B cell (primary cell): ENCODE measurements at regions not wholly inside any gene's neighbourhood (a gene's known extent, or its start where the extent isn't known, plus 50 kb on each side); places are given as distances from the start of the nearest gene placed in this dataset.

ENCODE experiments used
- ATAC-seq: fragments of 200-7000 bp; cut with Tn5 transposase; one replicate; pipeline ENCODE4 v1.10.0; 2021; ENCODE audit warnings: low read depth, mild to moderate bottlenecking, moderate number of reproducible peaks, moderate library complexity
- CTCF ChIA-PET: fragments of 350-600 bp; sonication (Branson Sonifier 250); formaldehyde crosslinking; loops from one replicate; lab custom pipeline; 2021; ENCODE audit warnings: antibody characterized with exemption, inconsistent platforms; lab: Charles Lee
- POLR2A ChIA-PET: fragments of 350-600 bp; sonication (Branson Sonifier 250); formaldehyde crosslinking; loops from one replicate; lab custom pipeline; 2021; ENCODE audit warnings: antibody characterized with exemption; lab: Charles Lee
- DNase-seq: peaks from one replicate; pipeline ENCODE4 v3.0.0; 2013
- H2AFZ ChIP-seq: 2 replicates; pipeline ENCODE4 v1.6.1; 2012; ENCODE audit warnings: mild to moderate bottlenecking, low read depth, low read length; ENCODE audit not compliant: insufficient read depth, poor library complexity, severe bottlenecking
- H3K27ac ChIP-seq, 2 donors: 1 replicate in 1 of 2; 2 replicates in 1 of 2; pipeline ENCODE4 v1.5.1; 2012 to 2013; ENCODE audit warnings: low read length in 2 of 2, mild to moderate bottlenecking in 2 of 2, moderate library complexity in 1 of 2
- H3K27me3 ChIP-seq, 4 experiments: fragments of 200-600 bp in 1 of 4; sonication (generic) in 1 of 4; replicated peaks in 1 of 4; 1 replicate in 2 of 4; 2 replicates in 2 of 4; pipeline versions ENCODE4 v1.6.1 to v1.7.0; 2013 to 2016; ENCODE audit warnings: low read length in 3 of 4, mild to moderate bottlenecking in 2 of 4, mixed read lengths in 1 of 4, moderate library complexity in 1 of 4; ENCODE audit not compliant: insufficient read depth in 4 of 4, control insufficient read depth in 3 of 4; ENCODE audit errors: control extremely low read depth in 1 of 4
- H3K36me3 ChIP-seq, 2 experiments: replicated peaks in 1 of 2; 1 replicate in 1 of 2; 2 replicates in 1 of 2; pipeline versions ENCODE4 v1.6.1 to v1.7.1; 2013; ENCODE audit warnings: low read length in 1 of 2; ENCODE audit not compliant: insufficient read depth in 2 of 2, control insufficient read depth in 1 of 2; ENCODE audit errors: control extremely low read depth in 1 of 2, extremely low read depth in 1 of 2
- H3K4me1 ChIP-seq, 2 donors: fragments of 200-600 bp in 1 of 2; sonication (generic) in 1 of 2; 1 replicate in 1 of 2; 2 replicates in 1 of 2; pipeline versions ENCODE4 v1.5.1 to v1.6.1; 2013 to 2017; ENCODE audit warnings: low read length in 2 of 2; ENCODE audit not compliant: control insufficient read depth in 2 of 2, insufficient read depth in 2 of 2
- H3K4me2 ChIP-seq: replicated peaks from 2 replicates; pipeline ENCODE3; 2012; ENCODE audit warnings: mild to moderate bottlenecking, low read depth, low read length; ENCODE audit not compliant: poor library complexity, severe bottlenecking
- H3K4me3 ChIP-seq, 5 experiments: fragments of 200-600 bp in 1 of 5; sonication (generic) in 1 of 5; 1 replicate in 3 of 5; 2 replicates in 2 of 5; pipeline versions ENCODE4 v1.5.1 to v1.7.0; 2011 to 2016; ENCODE audit warnings: low read length in 4 of 5, mild to moderate bottlenecking in 4 of 5, low read depth in 2 of 5, control low read depth in 1 of 5, moderate library complexity in 1 of 5; ENCODE audit not compliant: insufficient read depth in 1 of 5; ENCODE audit errors: control extremely low read depth in 1 of 5, extremely low read depth in 1 of 5
- H3K79me2 ChIP-seq: fragments of 200-600 bp; sonication (generic); one replicate; pipeline ENCODE4 v1.6.0; 2016; ENCODE audit warnings: low read length; ENCODE audit not compliant: control insufficient read depth, insufficient read depth
- H3K9ac ChIP-seq: fragments of 200-600 bp; sonication (generic); 2 replicates; pipeline ENCODE4 v1.6.1; 2017; ENCODE audit warnings: mild to moderate bottlenecking, low read length, moderate library complexity
- H3K9me3 ChIP-seq, 3 donors: one replicate each; pipeline versions ENCODE4 v1.6.1 to v1.7.1; 2013; ENCODE audit warnings: low read length in 2 of 3; ENCODE audit not compliant: control insufficient read depth in 2 of 3, insufficient read depth in 1 of 3; ENCODE audit errors: control extremely low read depth in 1 of 3
- H4K20me1 ChIP-seq: 2 replicates; pipeline ENCODE4 v1.6.0; 2012; ENCODE audit warnings: mild to moderate bottlenecking, low read length; ENCODE audit not compliant: insufficient read depth, control insufficient read depth, poor library complexity, severe bottlenecking
- H3K27ac Mint-ChIP-seq: one replicate; pipeline ENCODE4 v1.8.0; 2021; ENCODE audit warnings: mixed read lengths
- H3K27me3 Mint-ChIP-seq: one replicate; pipeline ENCODE4 v1.8.0; 2021; ENCODE audit warnings: mixed read lengths
- H3K4me1 Mint-ChIP-seq: one replicate; pipeline ENCODE4 v1.8.0; 2021; ENCODE audit warnings: mixed read lengths
- H3K4me3 Mint-ChIP-seq: one replicate; pipeline ENCODE4 v1.8.0; 2021; ENCODE audit warnings: mixed read lengths
- H3K9me3 Mint-ChIP-seq: one replicate; pipeline ENCODE4 v1.8.0; 2022; ENCODE audit warnings: mixed read lengths; ENCODE audit not compliant: insufficient read depth
- CTCF ChIP-seq: fragments of 200-600 bp; IDR thresholded peaks from one replicate; pipeline ENCODE4 v1.8.0; 2022; ENCODE audit warnings: antibody characterized with exemption, mild to moderate bottlenecking
- EZH2 ChIP-seq: IDR thresholded peaks from 2 replicates; pipeline ENCODE4 v1.6.1; 2012; ENCODE audit warnings: borderline replicate concordance, low read depth, mild to moderate bottlenecking, moderate library complexity, low read length; ENCODE audit not compliant: insufficient read depth, poor library complexity, severe bottlenecking
- WGBS: methylation state at CpG from one replicate; pipeline ENCODE4 v1.1.5; 2013; ENCODE audit warnings: missing lambda C conversion rate; ENCODE audit not compliant: insufficient coverage; 5-methylcytosine and 5-hydroxymethylcytosine counted together
- intact Hi-C: fragments of 100-400 bp; cut with micrococcal nuclease; formaldehyde crosslinking; loops from one replicate; pipeline ENCODE4 v1.10.0; 2022

GRCh38 chr4:33837043-33837838 lies 2407.1 kb downstream of the ARAP2 start:
- intact Hi-C loops: no loop called here
- H3K27ac Mint-ChIP-seq: no peak overlapping the region
- no peak for ATAC-seq
- Histone ChIP-seq H3K9me3 (peaks cover 0 to 5% (median 0%) of the 10 kb centered on the region in 3 donors), H3K4me3 (no peak overlapping the region), H3K4me2 (no peak overlapping the region), H3K27me3 (no peaks in the 10 kb centered on the region), H3K4me1 (no peaks in the 10 kb centered on the region), H4K20me1 (no peaks in the 10 kb centered on the region), H3K36me3 (no peaks in the 10 kb centered on the region), H3K79me2 (no peaks in the 10 kb centered on the region), H3K9ac (no peak overlapping the region), H3K27ac (no peak overlapping the region), H2AFZ (no peak overlapping the region)
- no peak overlapping the region for H3K4me3 Mint-ChIP-seq
- no peaks in the 10 kb centered on the region for H3K27me3 Mint-ChIP-seq
- peaks cover 2% of the 10 kb centered on the region for H3K9me3 Mint-ChIP-seq
- 93% methylated on average over 4 of the region's 5 CpGs for WGBS
- no peak for DNase-seq
- ChIA-PET POLR2A (no interaction called here), CTCF (no interaction called here)
- H3K4me1 Mint-ChIP-seq: no peaks in the 10 kb centered on the region
- TF ChIP-seq CTCF: no peak
- no peak for TF ChIP-seq EZH2

- Histone ChIP-seq H4K20me1 (no peaks in the 10 kb centered on the region), H3K79me2 (no peaks in the 10 kb centered on the region), H3K4me3 (no peak overlapping the region), H3K4me1 (no peaks in the 10 kb centered on the region), H3K27ac (no peak overlapping the region), H3K27me3 (no peaks in the 10 kb centered on the region), H2AFZ (no peak overlapping the region), H3K36me3 (no peaks in the 10 kb centered on the region), H3K9ac (no peak overlapping the region), H3K4me2 (no peak overlapping the region), H3K9me3 (peaks cover 0 to 5% (median 0%) of the 10 kb centered on the region in 3 donors)
- CTCF ChIA-PET: no interaction called here
- Mint-ChIP-seq H3K9me3 (peaks cover 2% of the 10 kb centered on the region), H3K27me3 (no peaks in the 10 kb centered on the region), H3K4me3 (no peak overlapping the region), H3K27ac (no peak overlapping the region), H3K4me1 (no peaks in the 10 kb centered on the region)
- POLR2A ChIA-PET: no interaction called here
- ATAC-seq (no peak), DNase-seq (no peak)
- no CpG with 5 or more reads among the region's 1 CpG for WGBS
- TF ChIP-seq CTCF (no peak), EZH2 (no peak)
- intact Hi-C loops: no loop called here
Observed at GRCh38 chr4:33841120-33841519, 2403.2 kb downstream of the ARAP2 start.
